WERI-Rb-1 (cell line): ENCODE measurements at regions not wholly inside any gene's neighbourhood (a gene's known extent, or its start where the extent isn't known, plus 50 kb on each side); places are given as distances from the start of the nearest gene placed in this dataset.
A peak's percentile ranks its signal among the peaks of the same experiment; 100 is the strongest.

Experiments
- DNase-seq: peaks from one replicate; pipeline ENCODE4 v3.0.0-alpha.2; 2020
- H3K27ac ChIP-seq: fragments of 250-450 bp; sonication (Bioruptor Pico); 2 replicates; pipeline ENCODE4 v1.5.1; 2020; ENCODE audit warnings: mild to moderate bottlenecking, moderate library complexity
- H3K27me3 ChIP-seq: fragments of 250-450 bp; sonication (Bioruptor Pico); 2 replicates; pipeline ENCODE4 v1.5.1; 2021; ENCODE audit warnings: mild to moderate bottlenecking, low read depth, moderate library complexity; ENCODE audit not compliant: insufficient read depth, severe bottlenecking
- H3K36me3 ChIP-seq: fragments of 250-450 bp; sonication (Bioruptor Pico); 2 replicates; pipeline ENCODE4 v1.5.1; 2020; ENCODE audit warnings: mild to moderate bottlenecking, moderate library complexity
- H3K4me3 ChIP-seq: 2 replicates; pipeline ENCODE4 v1.5.1; 2011; ENCODE audit warnings: low read depth, mild to moderate bottlenecking, control low read depth, low read length
- H3K9me3 ChIP-seq: fragments of 250-450 bp; sonication (Bioruptor Pico); 2 replicates; pipeline ENCODE4 v1.5.1; 2021; ENCODE audit warnings: mild to moderate bottlenecking, moderate library complexity; ENCODE audit not compliant: severe bottlenecking
- TF ChIP-seq, protein P1 (sequence below): IDR thresholded peaks from 2 replicates; pipeline ENCODE4 v1.5.1; 2011; ENCODE audit warnings: low read depth, mild to moderate bottlenecking, control low read depth, inconsistent platforms, low read length

DNA sequence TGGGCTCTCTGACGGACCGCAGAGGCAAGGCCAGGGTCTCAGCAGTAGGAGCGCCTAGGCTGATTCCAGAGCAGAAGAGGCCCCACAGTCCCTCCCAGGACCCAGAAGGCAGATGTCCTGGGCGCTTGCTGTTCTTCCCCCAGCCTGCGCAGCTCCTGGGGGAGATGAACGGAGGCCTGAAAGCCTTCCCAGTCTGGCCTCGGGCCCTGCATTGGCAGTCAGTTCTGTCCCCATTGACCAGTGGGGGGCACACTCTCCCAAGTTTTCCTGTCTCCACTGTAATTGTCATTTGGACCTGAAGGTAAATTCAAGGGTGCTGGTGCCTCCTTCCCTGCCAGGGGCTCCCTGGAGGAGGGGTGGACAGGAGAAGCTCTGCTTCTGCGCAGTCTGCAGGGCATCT, 345.7 kb downstream of the CYP26B1 start:
- no peaks in the 10 kb centered on the region for H3K27me3 ChIP-seq
- no peak overlapping the region for H3K27ac ChIP-seq
- no peak overlapping the region for H3K4me3 ChIP-seq
- H3K36me3 ChIP-seq: no peaks in the 10 kb centered on the region
- DNase-seq: peak; percentile 91
- TF ChIP-seq, protein P1, sequence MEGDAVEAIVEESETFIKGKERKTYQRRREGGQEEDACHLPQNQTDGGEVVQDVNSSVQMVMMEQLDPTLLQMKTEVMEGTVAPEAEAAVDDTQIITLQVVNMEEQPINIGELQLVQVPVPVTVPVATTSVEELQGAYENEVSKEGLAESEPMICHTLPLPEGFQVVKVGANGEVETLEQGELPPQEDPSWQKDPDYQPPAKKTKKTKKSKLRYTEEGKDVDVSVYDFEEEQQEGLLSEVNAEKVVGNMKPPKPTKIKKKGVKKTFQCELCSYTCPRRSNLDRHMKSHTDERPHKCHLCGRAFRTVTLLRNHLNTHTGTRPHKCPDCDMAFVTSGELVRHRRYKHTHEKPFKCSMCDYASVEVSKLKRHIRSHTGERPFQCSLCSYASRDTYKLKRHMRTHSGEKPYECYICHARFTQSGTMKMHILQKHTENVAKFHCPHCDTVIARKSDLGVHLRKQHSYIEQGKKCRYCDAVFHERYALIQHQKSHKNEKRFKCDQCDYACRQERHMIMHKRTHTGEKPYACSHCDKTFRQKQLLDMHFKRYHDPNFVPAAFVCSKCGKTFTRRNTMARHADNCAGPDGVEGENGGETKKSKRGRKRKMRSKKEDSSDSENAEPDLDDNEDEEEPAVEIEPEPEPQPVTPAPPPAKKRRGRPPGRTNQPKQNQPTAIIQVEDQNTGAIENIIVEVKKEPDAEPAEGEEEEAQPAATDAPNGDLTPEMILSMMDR: peak; percentile 89
- H3K9me3 ChIP-seq: no peaks in the 10 kb centered on the region

DNA sequence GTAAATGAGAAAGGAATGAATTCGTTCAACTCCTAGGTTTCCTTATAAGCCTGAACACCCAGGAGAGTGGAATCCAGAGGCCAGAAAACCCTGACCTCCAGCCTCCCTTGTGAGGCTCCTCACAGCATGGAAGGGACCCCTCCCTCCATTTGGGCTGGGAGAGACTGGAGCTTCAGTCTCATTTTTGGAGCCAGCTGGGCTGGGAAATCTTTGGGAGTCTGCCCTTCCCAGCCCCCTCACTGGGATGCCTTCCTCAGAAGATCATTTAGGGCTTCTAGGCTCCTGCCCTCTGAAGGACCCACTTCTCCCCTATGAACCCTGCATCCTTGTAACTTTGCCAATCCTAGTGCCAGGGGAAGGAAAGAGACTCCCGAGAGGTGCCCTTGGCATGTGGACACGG, 346.1 kb downstream of the CYP26B1 start:
- Histone ChIP-seq H3K4me3 (no peak overlapping the region), H3K27ac (no peak overlapping the region), H3K9me3 (no peaks in the 10 kb centered on the region), H3K27me3 (no peaks in the 10 kb centered on the region), H3K36me3 (no peaks in the 10 kb centered on the region)
- DNase-seq: no peak
- TF ChIP-seq, protein P1: no peak

DNA sequence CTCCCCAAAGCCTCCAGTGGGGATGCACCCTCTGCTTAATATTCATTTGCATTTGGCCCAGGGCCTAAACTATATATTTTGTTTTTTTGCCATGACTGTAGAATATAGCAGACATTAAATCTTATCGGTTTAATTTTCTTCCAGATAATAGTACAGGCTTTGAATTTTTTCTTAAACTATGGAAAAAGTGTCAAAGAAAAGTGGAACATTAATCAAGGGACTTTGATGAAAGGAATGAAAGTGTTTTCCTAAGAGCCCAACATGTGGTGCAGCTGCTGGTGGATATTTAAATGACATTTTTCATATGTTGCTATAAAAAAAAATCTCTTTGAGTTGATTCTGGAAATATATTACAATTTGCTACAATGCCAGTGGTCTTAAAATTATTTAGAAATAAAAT, 346.8 kb downstream of the CYP26B1 start:
- H3K36me3 ChIP-seq: no peaks in the 10 kb centered on the region
- no peak for DNase-seq
- H3K4me3 ChIP-seq: no peak overlapping the region
- TF ChIP-seq, protein P1: no peak
- no peak overlapping the region for H3K27ac ChIP-seq
- no peaks in the 10 kb centered on the region for H3K9me3 ChIP-seq
- H3K27me3 ChIP-seq: no peaks in the 10 kb centered on the region

DNA sequence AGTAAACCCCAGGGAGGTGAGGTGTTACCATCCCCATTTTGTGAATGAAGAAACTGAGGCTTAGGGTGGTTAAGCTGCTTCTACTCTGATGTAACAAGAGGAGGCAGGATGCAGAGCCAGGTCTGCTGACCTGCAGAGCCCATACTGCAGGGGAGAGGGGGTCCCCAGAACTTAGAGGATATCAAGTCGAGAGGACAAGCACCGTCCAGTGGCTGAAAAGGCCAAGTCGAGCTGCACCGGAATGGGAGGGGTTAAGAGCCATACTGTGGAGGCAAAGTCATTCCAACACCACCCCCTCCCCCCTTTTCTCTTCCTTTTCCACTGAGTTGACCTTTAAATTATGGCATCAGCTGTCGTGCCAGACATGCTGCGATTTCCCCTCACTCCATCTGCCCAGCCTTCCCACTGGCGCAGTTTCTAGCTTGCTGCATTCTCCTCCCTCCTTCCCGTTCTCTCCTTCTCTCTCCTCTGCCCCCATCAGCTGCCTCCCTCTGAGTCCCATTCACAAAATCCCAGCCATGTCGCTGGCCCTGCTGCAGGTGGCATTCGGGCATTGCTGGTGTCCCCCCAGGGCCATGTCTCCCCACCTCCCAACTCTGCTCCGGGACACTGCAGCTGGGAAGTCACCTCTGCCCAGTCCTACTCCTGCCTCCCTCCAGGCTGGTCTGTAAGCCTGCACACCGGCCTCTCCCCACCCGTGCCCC, 346.9 kb downstream of the DYSF start:
- Histone ChIP-seq H3K4me3 (no peak overlapping the region), H3K36me3 (no peaks in the 10 kb centered on the region), H3K27ac (no peak overlapping the region), H3K27me3 (no peaks in the 10 kb centered on the region), H3K9me3 (no peaks in the 10 kb centered on the region)
- DNase-seq: peak; percentile 45
- TF ChIP-seq, protein P1: no peak

DNA sequence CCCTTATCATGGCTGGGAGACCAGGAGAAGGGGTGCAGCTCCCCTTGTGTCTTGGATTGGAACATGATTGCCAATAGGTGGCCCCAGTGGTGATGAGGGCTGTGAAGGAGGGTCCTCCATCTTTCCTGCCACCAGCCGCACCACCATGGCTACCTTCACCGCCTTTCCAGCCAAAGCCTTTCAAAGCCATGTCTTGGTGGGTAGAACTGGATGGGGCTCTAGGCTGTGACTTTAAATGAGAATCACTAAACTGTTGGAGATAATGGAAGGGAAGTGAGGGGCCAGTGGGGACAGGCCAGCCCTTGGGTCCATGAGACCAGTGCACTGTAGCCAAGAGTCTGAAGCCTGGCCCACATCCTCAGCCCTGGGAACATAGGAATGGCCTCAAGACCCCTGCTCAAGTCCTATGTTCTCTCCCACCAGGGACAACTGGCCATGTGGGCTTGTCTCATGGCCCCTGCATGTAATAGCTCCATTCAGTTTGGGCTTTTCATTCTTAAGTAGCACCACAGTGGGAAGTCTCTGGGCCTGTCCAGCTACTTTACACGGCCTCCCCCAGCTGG, 345.7 kb downstream of the DYSF start:
- Histone ChIP-seq H3K27ac (no peak overlapping the region), H3K36me3 (no peaks in the 10 kb centered on the region), H3K4me3 (no peak overlapping the region), H3K9me3 (no peaks in the 10 kb centered on the region), H3K27me3 (no peaks in the 10 kb centered on the region)
- DNase-seq: peak; percentile 8
- TF ChIP-seq, protein P1: no peak
